ENCODE measurements at regions not wholly inside any gene's neighbourhood (a gene's known extent, or its start where the extent isn't known, plus 50 kb on each side); places are given as distances from the start of the nearest gene placed in this dataset.

DNA sequence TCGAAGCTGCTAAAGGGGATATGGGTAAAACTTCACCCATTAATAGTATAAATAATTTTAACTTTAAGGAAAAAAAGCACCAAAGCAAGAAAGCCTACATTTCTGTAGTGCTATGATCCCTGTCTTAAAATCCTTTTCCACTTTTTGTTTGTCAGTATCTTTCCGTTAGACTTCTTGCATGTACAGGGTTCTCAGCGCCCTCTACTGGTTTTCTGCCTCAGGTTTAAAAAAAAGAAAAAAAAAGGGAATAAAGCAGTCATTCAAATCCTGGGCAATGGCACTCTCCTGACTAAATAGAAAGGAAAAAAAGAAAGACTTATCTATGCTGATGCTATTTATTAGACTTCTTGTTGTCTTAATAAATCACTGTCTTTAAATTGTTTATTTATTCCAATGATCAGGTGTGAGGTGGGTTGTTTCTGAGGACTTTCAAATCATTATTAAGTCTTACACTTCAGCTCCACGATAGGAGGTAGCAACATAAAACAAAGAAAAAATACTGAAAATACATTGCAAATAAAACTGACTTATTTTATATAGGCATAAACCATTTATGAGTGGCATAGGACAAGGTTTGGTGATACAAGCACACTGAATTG lies 475.4 kb upstream of the NR5A2 start:
- Histone ChIP-seq H4K20me1 (ENCODE audit: insufficient read depth, low read length) (no peaks in the 10 kb centered on the region), H3K36me3 (ENCODE audit: insufficient read depth, low read length) (no peaks in the 10 kb centered on the region), H3K4me3 (ENCODE audit: low read depth in 1 of 2, low read length in 2 of 2) (no peak overlapping the region), H3K27me3 (ENCODE audit: insufficient read depth, low read length, poor library complexity) (no peaks in the 10 kb centered on the region), H2AFZ (ENCODE audit: low read depth, low read length) (no peak overlapping the region), H3K79me2 (ENCODE audit: insufficient read depth, low read length) (peaks cover 26% of the 10 kb centered on the region), H3K9me3 (ENCODE audit: insufficient read depth, low read length, severe bottlenecking) (no peaks in the 10 kb centered on the region), H3K4me2 (ENCODE audit: insufficient read depth, low read length) (peak overlapping the region; percentile 40; the same call in 1 of the 2 replicates), H3K9ac (ENCODE audit: low read depth, low read length) (peak overlapping the region; percentile 14), H3K4me1 (ENCODE audit: insufficient read depth, low read length) (peaks cover 40% of the 10 kb centered on the region), H3K27ac (ENCODE audit: low read length) (peak overlapping the region; percentile 67)
- TF ChIP-seq, protein P1, sequence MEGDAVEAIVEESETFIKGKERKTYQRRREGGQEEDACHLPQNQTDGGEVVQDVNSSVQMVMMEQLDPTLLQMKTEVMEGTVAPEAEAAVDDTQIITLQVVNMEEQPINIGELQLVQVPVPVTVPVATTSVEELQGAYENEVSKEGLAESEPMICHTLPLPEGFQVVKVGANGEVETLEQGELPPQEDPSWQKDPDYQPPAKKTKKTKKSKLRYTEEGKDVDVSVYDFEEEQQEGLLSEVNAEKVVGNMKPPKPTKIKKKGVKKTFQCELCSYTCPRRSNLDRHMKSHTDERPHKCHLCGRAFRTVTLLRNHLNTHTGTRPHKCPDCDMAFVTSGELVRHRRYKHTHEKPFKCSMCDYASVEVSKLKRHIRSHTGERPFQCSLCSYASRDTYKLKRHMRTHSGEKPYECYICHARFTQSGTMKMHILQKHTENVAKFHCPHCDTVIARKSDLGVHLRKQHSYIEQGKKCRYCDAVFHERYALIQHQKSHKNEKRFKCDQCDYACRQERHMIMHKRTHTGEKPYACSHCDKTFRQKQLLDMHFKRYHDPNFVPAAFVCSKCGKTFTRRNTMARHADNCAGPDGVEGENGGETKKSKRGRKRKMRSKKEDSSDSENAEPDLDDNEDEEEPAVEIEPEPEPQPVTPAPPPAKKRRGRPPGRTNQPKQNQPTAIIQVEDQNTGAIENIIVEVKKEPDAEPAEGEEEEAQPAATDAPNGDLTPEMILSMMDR (IDR thresholded peaks at IDR 0.05; ENCODE audit: borderline replicate concordance, extremely low read depth, low read length, poor library complexity, severe bottlenecking) = peak; percentile 85
- TF ChIP-seq EZH2 (IDR thresholded peaks at IDR 0.05; ENCODE audit: borderline replicate concordance, low read depth, low read length, severe bottlenecking) = no peak
- peak; percentile 72 for DNase-seq
- ATAC-seq (ENCODE audit: insufficient read depth, low read depth) = peak; percentile 65

DNA sequence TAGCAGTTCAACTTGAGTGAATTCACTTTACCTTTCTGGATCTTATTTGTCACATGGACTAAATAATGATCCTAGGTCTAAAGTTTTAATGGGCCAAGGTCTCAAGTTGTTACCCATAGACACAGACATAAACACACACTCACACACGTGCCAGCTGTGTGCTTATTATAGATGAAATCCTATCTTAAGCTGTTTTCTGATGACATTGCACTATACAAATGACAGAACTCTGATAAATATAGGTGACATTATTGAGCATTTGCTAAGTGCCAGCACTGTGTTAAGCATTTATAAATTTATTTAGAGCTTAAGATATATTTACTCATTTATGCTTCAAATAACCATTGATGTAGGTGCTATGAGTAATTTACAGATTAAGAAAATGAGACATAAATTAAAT lies 474.4 kb upstream of the NR5A2 start:
- Histone ChIP-seq H3K4me3 (ENCODE audit: low read depth in 1 of 2, low read length in 2 of 2) (no peak overlapping the region), H3K9ac (ENCODE audit: low read depth, low read length) (no peak overlapping the region), H2AFZ (ENCODE audit: low read depth, low read length) (no peak overlapping the region), H3K27me3 (ENCODE audit: insufficient read depth, low read length, poor library complexity) (no peaks in the 10 kb centered on the region), H3K4me2 (ENCODE audit: insufficient read depth, low read length) (no peak overlapping the region), H3K36me3 (ENCODE audit: insufficient read depth, low read length) (no peaks in the 10 kb centered on the region), H3K27ac (ENCODE audit: low read length) (no peak overlapping the region), H3K79me2 (ENCODE audit: insufficient read depth, low read length) (peaks cover 26% of the 10 kb centered on the region), H4K20me1 (ENCODE audit: insufficient read depth, low read length) (no peaks in the 10 kb centered on the region), H3K4me1 (ENCODE audit: insufficient read depth, low read length) (peaks cover 38% of the 10 kb centered on the region), H3K9me3 (ENCODE audit: insufficient read depth, low read length, severe bottlenecking) (no peaks in the 10 kb centered on the region)
- ATAC-seq (ENCODE audit: insufficient read depth, low read depth) (no peak), DNase-seq (no peak)
- no peak for TF ChIP-seq EZH2 (IDR thresholded peaks at IDR 0.05; ENCODE audit: borderline replicate concordance, low read depth, low read length, severe bottlenecking)
- TF ChIP-seq, protein P1 (IDR thresholded peaks at IDR 0.05; ENCODE audit: borderline replicate concordance, extremely low read depth, low read length, poor library complexity, severe bottlenecking) = no peak

DNA sequence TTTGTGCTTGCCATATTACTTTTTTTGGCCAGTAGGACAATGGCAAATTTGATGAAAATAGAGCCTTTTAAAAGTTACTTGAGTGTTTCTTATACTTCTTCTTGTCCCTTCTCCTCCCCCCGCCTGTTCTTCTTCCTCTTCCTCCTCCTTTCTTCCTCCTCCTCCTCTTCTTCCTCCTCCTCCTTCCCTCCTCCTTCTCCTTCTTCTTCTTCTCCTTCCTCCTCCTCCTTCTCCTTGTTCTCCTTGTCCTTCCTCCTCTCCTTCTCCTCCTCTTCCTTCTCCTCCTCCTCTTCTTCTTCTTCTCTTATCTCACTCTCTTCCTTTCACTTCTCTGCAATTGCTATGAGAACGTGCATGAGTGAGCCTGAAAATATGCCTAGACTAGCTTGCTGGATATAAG lies 466.2 kb upstream of the NR5A2 start:
- ATAC-seq (ENCODE audit: insufficient read depth, low read depth) (no peak), DNase-seq (no peak)
- H2AFZ ChIP-seq (ENCODE audit: low read depth, low read length) = no peak overlapping the region
- no peak overlapping the region for H3K9ac ChIP-seq (ENCODE audit: low read depth, low read length)
- no peak overlapping the region for H3K4me3 ChIP-seq (ENCODE audit: low read depth in 1 of 2, low read length in 2 of 2)
- TF ChIP-seq EZH2 (IDR thresholded peaks at IDR 0.05; ENCODE audit: borderline replicate concordance, low read depth, low read length, severe bottlenecking) = no peak
- TF ChIP-seq, protein P1 (IDR thresholded peaks at IDR 0.05; ENCODE audit: borderline replicate concordance, extremely low read depth, low read length, poor library complexity, severe bottlenecking) = no peak
- H3K27me3 ChIP-seq (ENCODE audit: insufficient read depth, low read length, poor library complexity) = no peaks in the 10 kb centered on the region
- no peak overlapping the region for H3K4me2 ChIP-seq (ENCODE audit: insufficient read depth, low read length)
- H3K79me2 ChIP-seq (ENCODE audit: insufficient read depth, low read length) = no peaks in the 10 kb centered on the region
- no peaks in the 10 kb centered on the region for H4K20me1 ChIP-seq (ENCODE audit: insufficient read depth, low read length)
- H3K9me3 ChIP-seq (ENCODE audit: insufficient read depth, low read length, severe bottlenecking) = no peaks in the 10 kb centered on the region
- H3K4me1 ChIP-seq (ENCODE audit: insufficient read depth, low read length) = no peaks in the 10 kb centered on the region
- H3K27ac ChIP-seq (ENCODE audit: low read length) = no peak overlapping the region
- no peaks in the 10 kb centered on the region for H3K36me3 ChIP-seq (ENCODE audit: insufficient read depth, low read length)

Data from DND-41 (cell line).